ENCODE measurements at regions not wholly inside any gene's neighbourhood (a gene's known extent, or its start where the extent isn't known, plus 50 kb on each side); places are given as distances from the start of the nearest gene placed in this dataset.

GRCh38 chr22:26097411-26097810, 71.9 kb upstream of the SEZ6L start:
- DNase-seq (ENCODE audit: low spot score in 2 of 2, unreplicated experiment in 2 of 2), result no peak
- Mint-ChIP-seq H3K27me3 (ENCODE audit: low read depth) (peaks cover 19% of the 10 kb centered on the region), H3K4me3 (no peak overlapping the region), H3K9me3 (no peaks in the 10 kb centered on the region), H3K27ac (no peak overlapping the region), H3K36me3 (no peaks in the 10 kb centered on the region), H3K4me1 (no peaks in the 10 kb centered on the region)
- no peak for TF ChIP-seq CTCF (IDR thresholded peaks at IDR 0.05; ENCODE audit: unreplicated experiment)

GRCh38 chr22:26097840-26098239, 71.4 kb upstream of the SEZ6L start:
- Mint-ChIP-seq H3K9me3 (no peaks in the 10 kb centered on the region), H3K36me3 (no peaks in the 10 kb centered on the region), H3K4me3 (no peak overlapping the region), H3K27me3 (ENCODE audit: low read depth) (peaks cover 19% of the 10 kb centered on the region), H3K27ac (no peak overlapping the region), H3K4me1 (no peaks in the 10 kb centered on the region)
- no peak for DNase-seq (ENCODE audit: low spot score in 2 of 2, unreplicated experiment in 2 of 2)
- no peak for TF ChIP-seq CTCF (IDR thresholded peaks at IDR 0.05; ENCODE audit: unreplicated experiment)

- H3K9me3 Mint-ChIP-seq, result no peaks in the 10 kb centered on the region
- no peak overlapping the region for H3K4me3 Mint-ChIP-seq
- DNase-seq (ENCODE audit: low spot score in 2 of 2, unreplicated experiment in 2 of 2), result no peak
- no peak overlapping the region for H3K27ac Mint-ChIP-seq
- no peak for TF ChIP-seq CTCF (IDR thresholded peaks at IDR 0.05; ENCODE audit: unreplicated experiment)
- no peaks in the 10 kb centered on the region for H3K36me3 Mint-ChIP-seq
- H3K4me1 Mint-ChIP-seq, result no peaks in the 10 kb centered on the region
- peaks cover 46% of the 10 kb centered on the region for H3K27me3 Mint-ChIP-seq (ENCODE audit: low read depth)
Measured at GRCh38 chr22:26103023-26103422, 66.2 kb upstream of the SEZ6L start.

GRCh38 chr22:26106412-26106811, 62.9 kb upstream of the SEZ6L start:
- Mint-ChIP-seq H3K4me3 (no peak overlapping the region), H3K27me3 (ENCODE audit: low read depth) (peaks cover 57% of the 10 kb centered on the region), H3K4me1 (no peaks in the 10 kb centered on the region), H3K27ac (no peak overlapping the region), H3K9me3 (peaks cover 13% of the 10 kb centered on the region), H3K36me3 (no peaks in the 10 kb centered on the region)
- no peak for DNase-seq (ENCODE audit: low spot score in 2 of 2, unreplicated experiment in 2 of 2)
- no peak for TF ChIP-seq CTCF (IDR thresholded peaks at IDR 0.05; ENCODE audit: unreplicated experiment)

GRCh38 chr22:26109686-26110315, 59.5 kb upstream of the SEZ6L start:
- peaks cover 59% of the 10 kb centered on the region for H3K27me3 Mint-ChIP-seq (ENCODE audit: low read depth)
- TF ChIP-seq CTCF (IDR thresholded peaks at IDR 0.05; ENCODE audit: unreplicated experiment), result no peak
- H3K9me3 Mint-ChIP-seq, result peaks cover 15% of the 10 kb centered on the region
- H3K27ac Mint-ChIP-seq, result no peak overlapping the region
- no peaks in the 10 kb centered on the region for H3K36me3 Mint-ChIP-seq
- DNase-seq (ENCODE audit: low spot score in 2 of 2, unreplicated experiment in 2 of 2), result no peak
- H3K4me3 Mint-ChIP-seq, result no peak overlapping the region
- no peaks in the 10 kb centered on the region for H3K4me1 Mint-ChIP-seq

- Mint-ChIP-seq H3K27me3 (ENCODE audit: low read depth) (peaks cover 68% of the 10 kb centered on the region), H3K4me1 (no peaks in the 10 kb centered on the region), H3K9me3 (peaks cover 15% of the 10 kb centered on the region), H3K36me3 (no peaks in the 10 kb centered on the region), H3K4me3 (no peak overlapping the region), H3K27ac (no peak overlapping the region)
- DNase-seq (ENCODE audit: low spot score in 2 of 2, unreplicated experiment in 2 of 2), result no peak
- no peak for TF ChIP-seq CTCF (IDR thresholded peaks at IDR 0.05; ENCODE audit: unreplicated experiment)
Measured at GRCh38 chr22:26114826-26115225, 54.4 kb upstream of the SEZ6L start.
